WTC11 (cell line): ENCODE measurements at regions not wholly inside any gene's neighbourhood (a gene's known extent, or its start where the extent isn't known, plus 50 kb on each side); places are given as distances from the start of the nearest gene placed in this dataset.

ENCODE experiments used
- ATAC-seq: fragments of 200-7000 bp; cut with Tn5 transposase; 2 replicates; pipeline ENCODE4 v1.10.0; 2021; ENCODE audit warnings: mild to moderate bottlenecking, moderate library complexity
- CTCF ChIA-PET: fragments of 300-600 bp; sonication (Branson Sonifier 250); formaldehyde crosslinking; loops from one replicate; lab custom pipeline; 2021; ENCODE audit warnings: antibody characterized with exemption; lab: Charles Lee
- POLR2A ChIA-PET: fragments of 350-600 bp; sonication (Branson Sonifier 250); formaldehyde crosslinking; loops from one replicate; lab custom pipeline; 2021; ENCODE audit warnings: antibody characterized with exemption; lab: Charles Lee
- DNase-seq: peaks from one replicate; pipeline ENCODE4 v3.0.0; 2021; ENCODE audit warnings: low spot score
- H3K27ac Mint-ChIP-seq: 2 replicates; pipeline ENCODE4 v1.8.0; 2021; ENCODE audit warnings: mixed read lengths
- H3K27me3 Mint-ChIP-seq: 2 replicates; pipeline ENCODE4 v1.8.0; 2021; ENCODE audit warnings: low read depth, mild to moderate bottlenecking, moderate library complexity, mixed read lengths
- H3K36me3 Mint-ChIP-seq: 2 replicates; pipeline ENCODE4 v1.8.0; 2021; ENCODE audit warnings: mixed read lengths
- H3K4me1 Mint-ChIP-seq: 2 replicates; pipeline ENCODE4 v1.8.0; 2022; ENCODE audit warnings: mixed read lengths
- H3K4me3 Mint-ChIP-seq: 2 replicates; pipeline ENCODE4 v1.8.0; 2021; ENCODE audit warnings: mild to moderate bottlenecking, moderate library complexity, mixed read lengths
- H3K9me3 Mint-ChIP-seq: 2 replicates; pipeline ENCODE4 v1.8.0; 2021; ENCODE audit warnings: mixed read lengths
- ATF1 ChIP-seq: sonication (generic); formaldehyde crosslinking; IDR thresholded peaks from 2 replicates; pipeline ENCODE4 v1.8.1; 2023; ENCODE audit warnings: mild to moderate bottlenecking, moderate library complexity, missing genetic modification reagents
- ELF4 ChIP-seq: sonication (generic); formaldehyde crosslinking; IDR thresholded peaks from 2 replicates; pipeline ENCODE4 v1.8.1; 2022; ENCODE audit warnings: low read depth, mild to moderate bottlenecking, moderate library complexity, missing genetic modification reagents
- EMX1 ChIP-seq: fragments of 250-450 bp; sonication (Bioruptor Pico); IDR thresholded peaks from 2 replicates; pipeline ENCODE4 v1.8.0; 2021; ENCODE audit warnings: mild to moderate bottlenecking
- FOXJ3 ChIP-seq: sonication (generic); formaldehyde crosslinking; IDR thresholded peaks from 2 replicates; pipeline ENCODE4 v1.9.0; 2021; ENCODE audit warnings: missing genetic modification reagents, mild to moderate bottlenecking, borderline replicate concordance
- FOXK1 ChIP-seq: sonication (generic); formaldehyde crosslinking; IDR thresholded peaks from 2 replicates; pipeline ENCODE4 v1.8.0; 2022; ENCODE audit warnings: mild to moderate bottlenecking, moderate library complexity, missing genetic modification reagents
- GTF2I ChIP-seq: fragments of 250-450 bp; sonication (Bioruptor Pico); conservative IDR thresholded peaks from 2 replicates; pipeline ENCODE4 v1.4.0; 2021; ENCODE audit warnings: mild to moderate bottlenecking
- HMGA2 ChIP-seq: fragments of 250-450 bp; sonication (Bioruptor Pico); IDR thresholded peaks from 2 replicates; pipeline ENCODE4 v1.4.0; 2021; ENCODE audit warnings: mild to moderate bottlenecking, moderate library complexity
- IRF2 ChIP-seq: sonication (generic); formaldehyde crosslinking; IDR thresholded peaks from 2 replicates; pipeline ENCODE4 v1.8.0; 2022; ENCODE audit warnings: low read depth, missing genetic modification reagents, borderline replicate concordance
- KAT7 ChIP-seq: sonication (generic); formaldehyde crosslinking; IDR thresholded peaks from 2 replicates; pipeline ENCODE4 v1.8.1; 2023; ENCODE audit warnings: missing genetic modification reagents, mild to moderate bottlenecking, borderline replicate concordance
- MXD4 ChIP-seq: fragments of 250-450 bp; sonication (Bioruptor Pico); IDR thresholded peaks from 2 replicates; pipeline ENCODE4 v1.8.0; 2021; ENCODE audit warnings: mild to moderate bottlenecking, moderate library complexity, borderline replicate concordance
- NFE2L1 ChIP-seq: sonication (generic); formaldehyde crosslinking; IDR thresholded peaks from 2 replicates; pipeline ENCODE4 v1.8.1; 2023; ENCODE audit warnings: missing genetic modification reagents
- NFYB ChIP-seq: sonication (generic); formaldehyde crosslinking; conservative IDR thresholded peaks from 2 replicates; pipeline ENCODE4 v1.8.0; 2022; ENCODE audit warnings: low read depth, missing genetic modification reagents
- NR2C2 ChIP-seq: sonication (generic); formaldehyde crosslinking; IDR thresholded peaks from 2 replicates; pipeline ENCODE4 v1.8.0; 2022; ENCODE audit warnings: mild to moderate bottlenecking, missing genetic modification reagents
- PRRX2 ChIP-seq: fragments of 250-450 bp; sonication (Bioruptor Pico); IDR thresholded peaks from 2 replicates; pipeline ENCODE4 v1.8.0; 2021; ENCODE audit warnings: mild to moderate bottlenecking
- RELA ChIP-seq: sonication (generic); formaldehyde crosslinking; IDR thresholded peaks from 2 replicates; pipeline ENCODE4 v1.8.1; 2022; ENCODE audit warnings: missing genetic modification reagents, mild to moderate bottlenecking, borderline replicate concordance
- RORB ChIP-seq: fragments of 250-450 bp; sonication (Bioruptor Pico); IDR thresholded peaks from 2 replicates; pipeline ENCODE4 v1.9.0; 2021; ENCODE audit warnings: mild to moderate bottlenecking
- SMAD4 ChIP-seq: sonication (generic); formaldehyde crosslinking; IDR thresholded peaks from 2 replicates; pipeline ENCODE4 v1.8.0; 2022; ENCODE audit warnings: mild to moderate bottlenecking, missing genetic modification reagents
- TP53 ChIP-seq: sonication (generic); formaldehyde crosslinking; IDR thresholded peaks from 2 replicates; pipeline ENCODE4 v1.8.1; 2023; ENCODE audit warnings: mild to moderate bottlenecking, missing genetic modification reagents
- ZNF121 ChIP-seq: sonication (generic); formaldehyde crosslinking; IDR thresholded peaks from 2 replicates; pipeline ENCODE4 v1.8.0; 2023; ENCODE audit warnings: missing genetic modification reagents
- ZNF219 ChIP-seq: sonication (generic); formaldehyde crosslinking; IDR thresholded peaks from 2 replicates; pipeline ENCODE4 v1.8.0; 2023; ENCODE audit warnings: missing genetic modification reagents, mild to moderate bottlenecking, borderline replicate concordance
- ZNF232 ChIP-seq: sonication (generic); formaldehyde crosslinking; IDR thresholded peaks from 2 replicates; pipeline ENCODE4 v1.8.0; 2022; ENCODE audit warnings: mild to moderate bottlenecking, missing genetic modification reagents
- ZNF263 ChIP-seq: sonication (generic); formaldehyde crosslinking; IDR thresholded peaks from 2 replicates; pipeline ENCODE4 v1.8.1; 2022; ENCODE audit warnings: low read depth, mild to moderate bottlenecking, moderate library complexity, missing genetic modification reagents
- ZNF396 ChIP-seq: fragments of 250-450 bp; sonication (Bioruptor Pico); IDR thresholded peaks from 2 replicates; pipeline ENCODE4 v1.8.0; 2021; ENCODE audit warnings: mild to moderate bottlenecking, moderate library complexity, borderline replicate concordance
- ZNF416 ChIP-seq: fragments of 250-450 bp; sonication (Bioruptor Pico); IDR thresholded peaks from 2 replicates; pipeline ENCODE4 v1.9.0; 2021; ENCODE audit warnings: mild to moderate bottlenecking, inconsistent platforms
- ZNF423 ChIP-seq: fragments of 250-450 bp; sonication (Bioruptor Pico); IDR thresholded peaks from 2 replicates; pipeline ENCODE4 v2.1.2; 2022; ENCODE audit warnings: mild to moderate bottlenecking, moderate library complexity
- ZNF671 ChIP-seq: fragments of 250-450 bp; sonication (Bioruptor Pico); IDR thresholded peaks from 2 replicates; pipeline ENCODE4 v1.8.0; 2021; ENCODE audit warnings: mild to moderate bottlenecking
- TF ChIP-seq, protein P1 (sequence below): sonication (generic); formaldehyde crosslinking; IDR thresholded peaks from 2 replicates; pipeline ENCODE4 v1.8.0; 2023; ENCODE audit warnings: mild to moderate bottlenecking, missing genetic modification reagents
- TF ChIP-seq, protein P2 (sequence below): sonication (generic); formaldehyde crosslinking; IDR thresholded peaks from 2 replicates; pipeline ENCODE4 v1.8.1; 2023; ENCODE audit warnings: mild to moderate bottlenecking, missing genetic modification reagents
- TF ChIP-seq, protein P3 (sequence below): fragments of 200-600 bp; IDR thresholded peaks from 2 replicates; pipeline ENCODE4 v1.8.0; 2022; ENCODE audit warnings: antibody characterized with exemption
- TF ChIP-seq, protein P4 (sequence below): sonication (generic); formaldehyde crosslinking; IDR thresholded peaks from 2 replicates; pipeline ENCODE4 v1.8.1; 2022; ENCODE audit warnings: missing genetic modification reagents, borderline replicate concordance
- TF ChIP-seq, protein P5 (sequence below): sonication (generic); formaldehyde crosslinking; IDR thresholded peaks from 2 replicates; pipeline ENCODE4 v1.8.1; 2022; ENCODE audit warnings: mild to moderate bottlenecking, moderate library complexity, missing genetic modification reagents
- TF ChIP-seq, protein P6 (sequence below): fragments of 250-450 bp; sonication (Bioruptor Pico); IDR thresholded peaks from 2 replicates; pipeline ENCODE4 v1.9.0; 2021; ENCODE audit warnings: mild to moderate bottlenecking

DNA sequence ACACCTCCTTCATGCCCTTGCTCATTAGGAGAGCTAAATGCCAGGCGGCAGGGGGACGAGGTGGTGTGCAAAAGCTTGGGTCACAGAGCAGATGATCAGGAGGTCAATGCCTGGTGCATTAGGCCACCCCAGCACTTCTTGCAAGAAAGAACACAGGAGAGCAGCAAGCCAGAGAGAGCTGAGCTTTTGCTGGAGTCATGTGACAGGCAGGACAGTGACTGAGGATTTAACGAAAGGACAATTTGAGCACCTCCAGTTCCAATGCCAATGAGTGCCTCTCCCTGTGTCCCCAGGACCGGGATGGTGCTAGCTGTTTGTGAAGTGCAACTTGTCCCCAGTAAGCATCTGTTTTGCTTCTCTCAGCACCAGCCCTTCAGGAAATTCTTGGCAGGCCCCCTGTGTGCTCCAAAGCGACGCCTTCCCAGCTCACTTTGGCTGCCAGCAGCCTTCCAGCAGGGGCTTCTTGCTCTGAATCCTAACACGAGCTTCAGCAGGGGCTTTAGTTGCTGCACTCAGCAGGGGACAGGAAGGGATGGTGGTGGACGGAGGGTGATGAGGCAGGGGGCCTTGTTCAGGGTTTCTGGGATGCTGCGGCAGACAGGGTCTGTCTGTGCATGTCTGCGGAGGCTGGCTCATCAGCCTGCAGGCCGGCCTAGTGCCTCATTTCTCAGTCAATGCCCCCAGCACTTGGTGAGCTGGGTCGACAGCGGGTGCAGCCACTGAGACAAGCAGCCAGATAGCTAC, 368.1 kb downstream of the RPS24 start (continued):
- no peak for TF ChIP-seq ZNF671
- no peak for TF ChIP-seq ZNF232 (CRISPR knock-in tag)
- TF ChIP-seq ATF1, result no peak
- TF ChIP-seq ELF4 (CRISPR knock-in tag), result no peak
- TF ChIP-seq NR2C2 (CRISPR knock-in tag), result no peak
- TF ChIP-seq, protein P1, sequence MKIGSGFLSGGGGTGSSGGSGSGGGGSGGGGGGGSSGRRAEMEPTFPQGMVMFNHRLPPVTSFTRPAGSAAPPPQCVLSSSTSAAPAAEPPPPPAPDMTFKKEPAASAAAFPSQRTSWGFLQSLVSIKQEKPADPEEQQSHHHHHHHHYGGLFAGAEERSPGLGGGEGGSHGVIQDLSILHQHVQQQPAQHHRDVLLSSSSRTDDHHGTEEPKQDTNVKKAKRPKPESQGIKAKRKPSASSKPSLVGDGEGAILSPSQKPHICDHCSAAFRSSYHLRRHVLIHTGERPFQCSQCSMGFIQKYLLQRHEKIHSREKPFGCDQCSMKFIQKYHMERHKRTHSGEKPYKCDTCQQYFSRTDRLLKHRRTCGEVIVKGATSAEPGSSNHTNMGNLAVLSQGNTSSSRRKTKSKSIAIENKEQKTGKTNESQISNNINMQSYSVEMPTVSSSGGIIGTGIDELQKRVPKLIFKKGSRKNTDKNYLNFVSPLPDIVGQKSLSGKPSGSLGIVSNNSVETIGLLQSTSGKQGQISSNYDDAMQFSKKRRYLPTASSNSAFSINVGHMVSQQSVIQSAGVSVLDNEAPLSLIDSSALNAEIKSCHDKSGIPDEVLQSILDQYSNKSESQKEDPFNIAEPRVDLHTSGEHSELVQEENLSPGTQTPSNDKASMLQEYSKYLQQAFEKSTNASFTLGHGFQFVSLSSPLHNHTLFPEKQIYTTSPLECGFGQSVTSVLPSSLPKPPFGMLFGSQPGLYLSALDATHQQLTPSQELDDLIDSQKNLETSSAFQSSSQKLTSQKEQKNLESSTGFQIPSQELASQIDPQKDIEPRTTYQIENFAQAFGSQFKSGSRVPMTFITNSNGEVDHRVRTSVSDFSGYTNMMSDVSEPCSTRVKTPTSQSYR (CRISPR knock-in tag), result no peak
- TF ChIP-seq, protein P2, sequence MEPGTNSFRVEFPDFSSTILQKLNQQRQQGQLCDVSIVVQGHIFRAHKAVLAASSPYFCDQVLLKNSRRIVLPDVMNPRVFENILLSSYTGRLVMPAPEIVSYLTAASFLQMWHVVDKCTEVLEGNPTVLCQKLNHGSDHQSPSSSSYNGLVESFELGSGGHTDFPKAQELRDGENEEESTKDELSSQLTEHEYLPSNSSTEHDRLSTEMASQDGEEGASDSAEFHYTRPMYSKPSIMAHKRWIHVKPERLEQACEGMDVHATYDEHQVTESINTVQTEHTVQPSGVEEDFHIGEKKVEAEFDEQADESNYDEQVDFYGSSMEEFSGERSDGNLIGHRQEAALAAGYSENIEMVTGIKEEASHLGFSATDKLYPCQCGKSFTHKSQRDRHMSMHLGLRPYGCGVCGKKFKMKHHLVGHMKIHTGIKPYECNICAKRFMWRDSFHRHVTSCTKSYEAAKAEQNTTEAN (CRISPR knock-in tag), result no peak
- no peak for TF ChIP-seq ZNF219 (CRISPR knock-in tag)
- TF ChIP-seq, protein P3, sequence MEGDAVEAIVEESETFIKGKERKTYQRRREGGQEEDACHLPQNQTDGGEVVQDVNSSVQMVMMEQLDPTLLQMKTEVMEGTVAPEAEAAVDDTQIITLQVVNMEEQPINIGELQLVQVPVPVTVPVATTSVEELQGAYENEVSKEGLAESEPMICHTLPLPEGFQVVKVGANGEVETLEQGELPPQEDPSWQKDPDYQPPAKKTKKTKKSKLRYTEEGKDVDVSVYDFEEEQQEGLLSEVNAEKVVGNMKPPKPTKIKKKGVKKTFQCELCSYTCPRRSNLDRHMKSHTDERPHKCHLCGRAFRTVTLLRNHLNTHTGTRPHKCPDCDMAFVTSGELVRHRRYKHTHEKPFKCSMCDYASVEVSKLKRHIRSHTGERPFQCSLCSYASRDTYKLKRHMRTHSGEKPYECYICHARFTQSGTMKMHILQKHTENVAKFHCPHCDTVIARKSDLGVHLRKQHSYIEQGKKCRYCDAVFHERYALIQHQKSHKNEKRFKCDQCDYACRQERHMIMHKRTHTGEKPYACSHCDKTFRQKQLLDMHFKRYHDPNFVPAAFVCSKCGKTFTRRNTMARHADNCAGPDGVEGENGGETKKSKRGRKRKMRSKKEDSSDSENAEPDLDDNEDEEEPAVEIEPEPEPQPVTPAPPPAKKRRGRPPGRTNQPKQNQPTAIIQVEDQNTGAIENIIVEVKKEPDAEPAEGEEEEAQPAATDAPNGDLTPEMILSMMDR, result no peak
- TF ChIP-seq ZNF396 (CRISPR knock-in tag), result no peak
- no peak for TF ChIP-seq HMGA2 (CRISPR knock-in tag)
- TF ChIP-seq EMX1 (CRISPR knock-in tag), result no peak
- TF ChIP-seq PRRX2 (CRISPR knock-in tag), result no peak
- no peak for TF ChIP-seq KAT7 (CRISPR knock-in tag)
- TF ChIP-seq ZNF423, result peak; percentile 83
- TF ChIP-seq GTF2I (CRISPR knock-in tag), result no peak
- no peak for TF ChIP-seq NFE2L1 (CRISPR knock-in tag)
- TF ChIP-seq TP53 (CRISPR knock-in tag), result no peak
- TF ChIP-seq FOXJ3 (CRISPR knock-in tag), result no peak
- TF ChIP-seq SMAD4 (CRISPR knock-in tag), result no peak
- TF ChIP-seq, protein P4, sequence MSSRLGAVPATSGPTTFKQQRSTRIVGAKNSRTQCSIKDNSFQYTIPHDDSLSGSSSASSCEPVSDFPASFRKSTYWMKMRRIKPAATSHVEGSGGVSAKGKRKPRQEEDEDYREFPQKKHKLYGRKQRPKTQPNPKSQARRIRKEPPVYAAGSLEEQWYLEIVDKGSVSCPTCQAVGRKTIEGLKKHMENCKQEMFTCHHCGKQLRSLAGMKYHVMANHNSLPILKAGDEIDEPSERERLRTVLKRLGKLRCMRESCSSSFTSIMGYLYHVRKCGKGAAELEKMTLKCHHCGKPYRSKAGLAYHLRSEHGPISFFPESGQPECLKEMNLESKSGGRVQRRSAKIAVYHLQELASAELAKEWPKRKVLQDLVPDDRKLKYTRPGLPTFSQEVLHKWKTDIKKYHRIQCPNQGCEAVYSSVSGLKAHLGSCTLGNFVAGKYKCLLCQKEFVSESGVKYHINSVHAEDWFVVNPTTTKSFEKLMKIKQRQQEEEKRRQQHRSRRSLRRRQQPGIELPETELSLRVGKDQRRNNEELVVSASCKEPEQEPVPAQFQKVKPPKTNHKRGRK (CRISPR knock-in tag), result no peak

DNA sequence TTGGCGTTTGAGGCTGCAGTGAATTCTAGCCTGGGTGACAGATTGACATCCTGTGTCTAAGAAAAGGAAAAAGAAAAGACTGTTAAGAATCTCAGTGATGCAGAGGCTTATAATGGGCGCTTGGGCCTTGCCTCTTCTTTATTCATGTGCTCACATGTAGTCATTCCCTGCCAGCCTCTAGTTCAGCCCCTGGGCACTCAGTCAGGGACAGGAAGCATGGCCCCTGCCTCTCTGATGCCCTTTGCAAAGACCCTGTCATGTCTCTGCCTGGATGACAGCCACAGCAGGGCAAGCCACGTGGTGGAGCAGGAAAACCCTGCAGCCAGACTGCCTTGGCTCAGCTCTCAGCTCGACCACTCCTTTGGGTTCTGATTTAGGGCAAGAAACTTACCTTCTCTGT, 368.9 kb downstream of the RPS24 start:
- Mint-ChIP-seq H3K9me3 (peaks cover 10% of the 10 kb centered on the region), H3K4me1 (peaks cover 22% of the 10 kb centered on the region), H3K27ac (no peak overlapping the region), H3K36me3 (no peaks in the 10 kb centered on the region), H3K27me3 (peaks cover 23% of the 10 kb centered on the region), H3K4me3 (no peak overlapping the region)
- ChIA-PET POLR2A (no interaction called here), CTCF (interaction anchor here (0.6 to 1.2 kb wide), 2 partner anchors 29 to 355 kb away, joined by 3 to 7 read pairs; no protein-coding TSS in a partner anchor)
- TF ChIP-seq KAT7 (CRISPR knock-in tag), result no peak
- TF ChIP-seq IRF2 (CRISPR knock-in tag), result no peak
- no peak for TF ChIP-seq FOXK1 (CRISPR knock-in tag)
- no peak for TF ChIP-seq MXD4 (CRISPR knock-in tag)
- TF ChIP-seq ZNF121 (CRISPR knock-in tag), result no peak
- TF ChIP-seq, protein P5, sequence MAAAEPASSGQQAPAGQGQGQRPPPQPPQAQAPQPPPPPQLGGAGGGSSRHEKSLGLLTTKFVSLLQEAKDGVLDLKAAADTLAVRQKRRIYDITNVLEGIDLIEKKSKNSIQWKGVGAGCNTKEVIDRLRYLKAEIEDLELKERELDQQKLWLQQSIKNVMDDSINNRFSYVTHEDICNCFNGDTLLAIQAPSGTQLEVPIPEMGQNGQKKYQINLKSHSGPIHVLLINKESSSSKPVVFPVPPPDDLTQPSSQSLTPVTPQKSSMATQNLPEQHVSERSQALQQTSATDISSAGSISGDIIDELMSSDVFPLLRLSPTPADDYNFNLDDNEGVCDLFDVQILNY (CRISPR knock-in tag), result no peak
- TF ChIP-seq RELA (CRISPR knock-in tag), result no peak
- no peak for TF ChIP-seq RORB (CRISPR knock-in tag)
- TF ChIP-seq NFYB (CRISPR knock-in tag), result no peak
- TF ChIP-seq, protein P6, sequence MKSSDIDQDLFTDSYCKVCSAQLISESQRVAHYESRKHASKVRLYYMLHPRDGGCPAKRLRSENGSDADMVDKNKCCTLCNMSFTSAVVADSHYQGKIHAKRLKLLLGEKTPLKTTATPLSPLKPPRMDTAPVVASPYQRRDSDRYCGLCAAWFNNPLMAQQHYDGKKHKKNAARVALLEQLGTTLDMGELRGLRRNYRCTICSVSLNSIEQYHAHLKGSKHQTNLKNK (CRISPR knock-in tag), result no peak
- TF ChIP-seq ZNF263 (CRISPR knock-in tag), result no peak
- TF ChIP-seq ZNF416 (CRISPR knock-in tag), result no peak
- no peak for ATAC-seq
- no peak for DNase-seq
